Esophagus muscularis mucosa (tissue), 4 donors: ENCODE measurements at regions not wholly inside any gene's neighbourhood (a gene's known extent, or its start where the extent isn't known, plus 50 kb on each side); places are given as distances from the start of the nearest gene placed in this dataset.

Experiments
- DNase-seq: peaks from one replicate; pipeline ENCODE4 v3.0.0-alpha.2; 2017; ENCODE audit errors: extremely low spot score
- H3K27ac ChIP-seq, 4 donors: fragments of 200-600 bp; sonication (generic); replicated peaks in 1 of 4; 1 replicate in 3 of 4; 2 replicates in 1 of 4; pipeline ENCODE4 v1.5.1; 2016 to 2019; ENCODE audit warnings: mild to moderate bottlenecking in 1 of 4
- H3K27me3 ChIP-seq, 4 donors: fragments of 200-600 bp; sonication (generic); one replicate each; pipeline versions ENCODE4 v1.5.1 to v1.6.0; 2016 to 2019
- H3K36me3 ChIP-seq, 4 donors: fragments of 200-600 bp; sonication (generic); one replicate each; pipeline ENCODE4 v1.5.1; 2016 to 2019
- H3K4me1 ChIP-seq, 4 donors: fragments of 200-600 bp; sonication (generic); one replicate each; pipeline ENCODE4 v1.5.1; 2016 to 2019
- H3K4me3 ChIP-seq, 4 donors: fragments of 200-600 bp; sonication (generic); 1 replicate in 2 of 4; 2 replicates in 2 of 4; pipeline ENCODE4 v1.5.1; 2016 to 2019; ENCODE audit warnings: mild to moderate bottlenecking in 4 of 4, moderate library complexity in 1 of 4
- H3K9me3 ChIP-seq, 4 donors: fragments of 200-600 bp; sonication (generic); 1 replicate in 3 of 4; 2 replicates in 1 of 4; pipeline ENCODE4 v1.5.1; 2016 to 2019
- CTCF ChIP-seq, 3 experiments: fragments of 200-600 bp in 2 of 3; fragments of 450-650 bp in 1 of 3; sonication (generic) in 2 of 3; IDR thresholded peaks; one replicate each; pipeline ENCODE4 v1.5.1; 2017 to 2019; ENCODE audit warnings: antibody characterized with exemption in 3 of 3, mild to moderate bottlenecking in 2 of 3, moderate library complexity in 1 of 3
- EP300 ChIP-seq: sonication (generic); formaldehyde crosslinking; IDR thresholded peaks from one replicate; pipeline ENCODE4 v1.6.1; 2017; ENCODE audit warnings: antibody characterized with exemption
- POLR2A ChIP-seq: fragments of 450-650 bp; IDR thresholded peaks from one replicate; pipeline ENCODE4 v1.6.1; 2017; ENCODE audit warnings: antibody characterized with exemption, moderate library complexity, mild to moderate bottlenecking, low read depth
- POLR2AphosphoS5 ChIP-seq, 2 donors: sonication (generic); formaldehyde crosslinking; IDR thresholded peaks; one replicate each; pipeline ENCODE4 v1.6.1; 2017; ENCODE audit warnings: antibody characterized with exemption in 2 of 2
- WGBS: methylation state at CpG from one replicate; pipeline ENCODE4 v1.1.5; 2018; 5-methylcytosine and 5-hydroxymethylcytosine counted together
- intact Hi-C: fragments of 100-400 bp; cut with DNase I; formaldehyde crosslinking; loops from one replicate; pipeline ENCODE4 v1.15.1; 2023

GRCh38 chr5:39783756-39784421, 359.1 kb upstream of the DAB2 start:
- WGBS = 57% methylated on average over 3 of the region's 3 CpGs
- H3K4me1 ChIP-seq = no peaks in the 10 kb centered on the region
- peaks cover 0 to 4% (median 0%) of the 10 kb centered on the region in 4 donors for H3K27me3 ChIP-seq
- TF ChIP-seq POLR2AphosphoS5 (IDR thresholded peaks at IDR 0.05) = no peak
- TF ChIP-seq CTCF (IDR thresholded peaks at IDR 0.05) = no peak
- no peak for TF ChIP-seq POLR2A
- no peak overlapping the region for H3K27ac ChIP-seq
- no peak for DNase-seq
- intact Hi-C loops = no loop called here
- no peak overlapping the region for H3K4me3 ChIP-seq
- H3K36me3 ChIP-seq = no peaks in the 10 kb centered on the region
- H3K9me3 ChIP-seq = no peaks in the 10 kb centered on the region

GRCh38 chr5:39780347-39780746, 355.6 kb upstream of the DAB2 start:
- H3K27ac ChIP-seq = no peak overlapping the region
- no peaks in the 10 kb centered on the region for H3K9me3 ChIP-seq
- peaks cover 0 to 4% (median 0%) of the 10 kb centered on the region in 4 donors for H3K27me3 ChIP-seq
- no peak for DNase-seq
- no peak for TF ChIP-seq POLR2A
- peaks cover 0 to under 1% (median 0%) of the 10 kb centered on the region in 4 donors for H3K4me1 ChIP-seq
- H3K36me3 ChIP-seq = no peaks in the 10 kb centered on the region
- no peak overlapping the region for H3K4me3 ChIP-seq
- intact Hi-C loops = no loop called here

- H3K27me3 ChIP-seq = peaks cover 0 to 4% (median 0%) of the 10 kb centered on the region in 4 donors
- peaks cover 0 to 4% (median 0%) of the 10 kb centered on the region in 4 donors for H3K4me1 ChIP-seq
- no peak overlapping the region for H3K27ac ChIP-seq
- H3K9me3 ChIP-seq = no peaks in the 10 kb centered on the region
- DNase-seq = no peak
- TF ChIP-seq POLR2AphosphoS5 (IDR thresholded peaks at IDR 0.05) = no peak
- TF ChIP-seq POLR2A = no peak
- no peak for TF ChIP-seq CTCF (IDR thresholded peaks at IDR 0.05)
- TF ChIP-seq EP300 = no peak
- WGBS = 97% methylated on average over 1 of the region's 1 CpG
- intact Hi-C loops = no loop called here
- no peaks in the 10 kb centered on the region for H3K36me3 ChIP-seq
- no peak overlapping the region for H3K4me3 ChIP-seq
Measured at GRCh38 chr5:39779831-39780230, 355.1 kb upstream of the DAB2 start.

- H3K27ac ChIP-seq = no peak overlapping the region
- no peaks in the 10 kb centered on the region for H3K9me3 ChIP-seq
- no peaks in the 10 kb centered on the region for H3K36me3 ChIP-seq
- no peak for DNase-seq
- intact Hi-C loops = no loop called here
- H3K4me1 ChIP-seq = peaks cover 0 to 4% (median 0%) of the 10 kb centered on the region in 4 donors
- no peak overlapping the region for H3K4me3 ChIP-seq
- 81% methylated on average over 5 of the region's 5 CpGs for WGBS
- no peak for TF ChIP-seq POLR2AphosphoS5 (IDR thresholded peaks at IDR 0.05)
- no peak for TF ChIP-seq EP300
- no peak for TF ChIP-seq CTCF (IDR thresholded peaks at IDR 0.05)
- no peak for TF ChIP-seq POLR2A
- peaks cover 0 to 4% (median 0%) of the 10 kb centered on the region in 4 donors for H3K27me3 ChIP-seq
Measured at GRCh38 chr5:39775797-39776365, 351.1 kb upstream of the DAB2 start.

- Histone ChIP-seq H3K36me3 (no peaks in the 10 kb centered on the region), H3K27ac (no peak overlapping the region), H3K9me3 (no peaks in the 10 kb centered on the region), H3K4me3 (no peak overlapping the region), H3K27me3 (peaks cover 0 to 4% (median 0%) of the 10 kb centered on the region in 4 donors), H3K4me1 (peaks cover 0 to 4% (median 0%) of the 10 kb centered on the region in 4 donors)
- intact Hi-C loops = no loop called here
- TF ChIP-seq POLR2A (no peak), POLR2AphosphoS5 (IDR thresholded peaks at IDR 0.05) (no peak), CTCF (IDR thresholded peaks at IDR 0.05) (no peak), EP300 (no peak)
- DNase-seq = no peak
- 57% methylated on average over 2 of the region's 2 CpGs for WGBS
Measured at GRCh38 chr5:39775086-39775796, 350.5 kb upstream of the DAB2 start.
